PC-3 (cell line): ENCODE measurements at regions not wholly inside any gene's neighbourhood (a gene's known extent, or its start where the extent isn't known, plus 50 kb on each side); places are given as distances from the start of the nearest gene placed in this dataset.

Experiments
- CTCF ChIP-seq: fragments of 300-600 bp; sonication (generic); conservative IDR thresholded peaks from 2 replicates; pipeline ENCODE4 v1.5.1; 2017; ENCODE audit warnings: antibody characterized with exemption, low read depth, mild to moderate bottlenecking, low read length
- EZH2 ChIP-seq: fragments of 300-600 bp; sonication (generic); IDR thresholded peaks from one replicate; pipeline ENCODE4 v1.6.1; 2017; ENCODE audit warnings: antibody characterized with exemption, mild to moderate bottlenecking, low read length; ENCODE audit not compliant: unreplicated experiment
- EZH2phosphoT487 ChIP-seq: fragments of 300-600 bp; sonication (generic); IDR thresholded peaks from 2 replicates; pipeline ENCODE4 v1.6.1; 2018; ENCODE audit warnings: mild to moderate bottlenecking, antibody characterized with exemption, low read length, borderline replicate concordance

GRCh38 chr15:61659566-61660190, 400.6 kb downstream of the VPS13C start:
- TF ChIP-seq CTCF (no peak), EZH2 (no peak), EZH2phosphoT487 (no peak)
